NCI-H345 treated with DMSO at 0.1 percent for 48 hours (cell line): ENCODE measurements at regions not wholly inside any gene's neighbourhood (a gene's known extent, or its start where the extent isn't known, plus 50 kb on each side); places are given as distances from the start of the nearest gene placed in this dataset.
"Not testable (repeated sequence)": the region's sequence is repeated elsewhere in the genome, so short reads cannot be mapped to it uniquely, and the experiment has no call there.

ENCODE experiments used
- DNase-seq: peaks from one replicate; lab custom pipeline; 2025; ENCODE audit not compliant: unreplicated experiment; lab: John Stamatoyannopoulos, UW

DNA sequence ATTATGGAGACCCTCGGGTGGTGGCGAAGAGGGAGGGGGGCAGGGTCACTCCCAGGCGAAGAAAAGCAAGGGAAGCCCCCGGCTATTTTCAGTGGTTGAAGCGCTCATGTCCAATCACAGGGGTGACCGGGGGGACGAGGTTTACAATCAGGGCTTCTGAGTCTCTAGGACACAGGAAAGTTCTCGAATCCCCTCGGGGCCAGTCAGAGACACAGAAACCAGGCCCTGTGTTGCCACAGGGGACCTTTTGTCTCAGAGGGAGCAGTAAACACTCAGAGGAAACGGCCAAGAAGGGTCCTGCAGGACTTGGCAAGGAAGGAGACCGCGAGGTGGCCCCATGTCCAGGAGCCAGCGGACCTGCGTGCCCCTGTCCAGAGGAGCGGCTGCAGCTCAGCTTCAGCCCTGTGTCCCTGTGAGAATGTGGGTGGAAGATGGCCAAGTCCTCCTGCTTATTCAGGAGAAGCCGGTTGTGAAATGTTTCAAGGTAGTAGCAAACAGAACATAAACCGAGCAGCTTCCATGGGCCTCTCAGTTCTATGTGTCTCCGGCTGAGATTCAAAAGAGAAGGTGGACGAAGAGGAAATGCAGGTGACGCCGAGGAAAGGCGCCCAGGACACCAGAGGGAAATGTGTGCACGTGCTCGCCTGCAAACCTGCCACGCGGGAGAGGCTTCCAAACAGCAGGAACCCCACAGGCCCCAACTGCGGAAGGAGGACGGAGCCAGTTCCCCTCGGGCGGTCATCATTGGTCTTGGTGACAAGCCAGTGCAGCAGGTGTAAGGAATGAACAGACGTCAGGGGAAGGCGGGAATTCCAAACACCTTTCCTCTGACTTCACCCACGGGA lies 357.6 kb downstream of the BRD1 start:
- no peak for DNase-seq

- no peak for DNase-seq
These were observed 359.0 kb downstream of the BRD1 start for GRCh38 chr22:49468487-49469198.

GRCh38 chr22:49466878-49467595 lies 360.6 kb downstream of the BRD1 start:
- no peak for DNase-seq

- peak; percentile 63 for DNase-seq
These were observed 363.6 kb downstream of the BRD1 start for GRCh38 chr22:49464037-49464436.

DNA sequence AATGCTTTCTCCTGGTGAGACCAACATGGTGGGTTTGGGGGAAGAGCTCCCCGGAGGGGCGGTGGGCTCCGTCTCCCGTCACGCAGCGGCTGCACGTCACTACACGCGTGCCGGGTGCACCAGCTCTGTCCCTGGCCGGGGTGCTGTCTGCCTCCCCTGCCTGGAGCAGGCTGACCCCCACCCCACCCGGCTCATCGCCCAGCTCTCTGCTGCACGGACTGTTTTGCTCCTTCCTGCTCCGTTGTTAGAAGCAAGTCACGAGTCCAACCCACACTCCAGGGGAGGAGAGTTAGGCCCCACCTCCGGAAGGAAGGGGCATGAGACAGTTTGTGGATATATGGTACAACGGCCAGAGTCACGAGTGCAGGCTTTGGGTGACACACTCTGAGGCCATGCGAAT lies 364.9 kb downstream of the BRD1 start:
- DNase-seq, result no peak

GRCh38 chr22:49462291-49462690 lies 365.4 kb downstream of the BRD1 start:
- no peak for DNase-seq

DNA sequence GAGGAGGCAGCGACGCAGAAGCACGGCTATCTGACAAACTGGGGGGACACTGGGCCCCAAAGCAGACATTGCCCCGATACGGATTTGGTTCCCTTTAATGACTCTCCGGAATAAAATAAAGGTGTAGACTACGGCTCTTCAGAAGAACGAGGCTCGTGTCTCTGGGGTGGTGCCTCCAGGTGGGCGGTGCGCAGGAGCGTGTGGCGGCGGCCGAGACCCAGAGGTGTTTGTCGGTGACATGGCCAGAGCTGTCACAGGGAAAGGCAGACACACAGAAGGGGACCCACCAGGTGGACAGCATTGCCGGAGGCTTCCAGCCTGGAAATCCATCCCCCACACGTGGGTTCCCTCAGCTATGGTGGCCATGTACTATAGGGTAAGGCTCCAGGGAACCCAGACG lies 366.0 kb downstream of the BRD1 start:
- no peak for DNase-seq

DNA sequence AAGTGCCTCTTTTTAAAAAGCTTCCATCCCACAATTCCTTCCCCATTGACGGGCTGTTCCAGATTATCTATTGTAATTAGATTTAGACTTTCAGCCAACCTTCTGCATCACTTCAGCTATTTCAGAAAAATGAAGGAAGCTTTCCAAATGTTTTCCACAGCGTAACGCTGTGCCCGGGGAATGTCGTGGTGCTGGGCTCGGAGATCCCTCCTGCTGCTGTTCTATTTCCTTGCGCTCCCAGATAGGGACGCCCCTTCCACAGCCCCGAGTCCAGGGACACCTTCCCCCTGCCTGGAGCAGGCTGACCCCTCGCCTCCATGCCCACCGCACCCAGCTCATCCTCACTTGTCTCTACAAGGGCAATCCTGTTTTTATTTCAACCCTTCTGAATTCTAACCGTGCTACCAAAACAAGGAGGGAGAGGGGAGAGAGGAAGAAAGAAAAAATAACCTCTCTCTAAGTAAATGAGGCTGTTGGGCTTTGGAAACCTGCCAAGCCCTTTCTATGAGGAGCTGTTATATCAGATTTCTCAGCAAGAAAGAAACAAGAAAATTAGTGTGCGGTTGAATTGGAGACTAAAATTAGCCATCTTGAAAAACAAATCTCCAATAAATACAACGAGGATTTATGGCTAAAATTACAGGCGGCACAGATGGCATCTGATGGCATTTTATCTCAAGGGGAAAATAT lies 366.9 kb downstream of the BRD1 start:
- DNase-seq, result no peak

DNA sequence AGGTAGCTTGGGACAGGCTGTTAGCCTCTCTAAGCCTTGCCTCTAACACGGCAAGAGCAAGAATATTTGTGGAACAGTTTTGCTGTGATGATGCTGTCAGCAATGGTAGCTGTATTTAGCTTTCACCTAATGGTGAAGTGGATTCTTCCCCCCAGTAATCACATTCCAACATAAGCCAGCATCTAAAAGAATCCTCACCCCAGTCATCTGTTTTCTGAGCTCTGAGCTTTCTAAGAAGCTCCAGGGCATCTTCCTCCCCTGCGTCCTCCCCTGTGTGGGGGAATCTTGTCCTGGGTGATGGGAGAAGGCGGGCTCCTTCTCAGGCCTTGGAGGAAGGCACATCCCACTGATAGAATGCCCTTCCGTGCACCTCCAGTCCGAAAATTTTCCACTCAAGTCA lies 367.6 kb downstream of the BRD1 start:
- no peak for DNase-seq

GRCh38 chr22:49458708-49459099 lies 369.0 kb downstream of the BRD1 start:
- no peak for DNase-seq

GRCh38 chr22:49457946-49458707 lies 369.5 kb downstream of the BRD1 start:
- no peak for DNase-seq

DNA sequence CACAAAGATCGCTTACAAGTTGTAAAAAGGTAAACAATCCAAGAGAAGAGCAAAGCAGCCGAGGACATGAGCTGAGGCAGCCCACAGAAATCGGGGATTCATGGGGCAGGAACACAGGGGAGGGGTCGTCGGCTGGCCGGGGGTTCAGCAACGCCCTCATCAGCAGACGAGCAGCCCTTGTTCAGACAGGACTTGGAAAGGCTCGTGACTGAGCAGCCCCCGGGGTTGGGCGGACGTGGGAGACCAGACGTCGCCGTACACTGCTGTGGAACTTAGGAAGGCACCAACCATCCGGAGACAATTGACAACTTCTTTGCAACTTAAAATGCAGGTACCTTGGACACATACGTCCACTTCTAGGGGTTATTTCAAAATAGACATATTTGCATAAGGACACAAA lies 370.5 kb downstream of the BRD1 start:
- no peak for DNase-seq

DNA sequence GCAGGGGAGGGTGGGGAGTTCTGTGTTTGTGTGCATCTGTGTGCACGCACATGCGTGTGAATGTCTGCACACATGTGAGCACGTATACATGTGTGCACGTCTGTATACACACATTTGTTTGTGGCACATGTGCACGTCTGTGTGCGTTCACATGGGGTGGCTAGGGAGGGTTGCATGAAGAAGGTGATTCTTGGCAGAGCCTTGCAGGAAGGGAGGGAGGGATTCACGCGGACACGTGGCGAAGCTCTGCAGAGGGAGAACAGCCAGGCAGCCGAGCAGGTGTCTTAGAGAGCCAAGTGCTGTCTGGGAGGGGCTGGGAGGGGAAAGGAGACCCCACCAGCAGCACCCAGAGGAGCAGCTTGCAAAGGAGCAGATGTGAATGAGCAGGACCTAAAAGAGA lies 372.1 kb downstream of the BRD1 start:
- no peak for DNase-seq

- no peak for DNase-seq
These were observed 372.9 kb downstream of the BRD1 start for GRCh38 chr22:49454726-49455125.

GRCh38 chr22:49453771-49454170 lies 373.9 kb downstream of the BRD1 start:
- DNase-seq, result no peak

DNA sequence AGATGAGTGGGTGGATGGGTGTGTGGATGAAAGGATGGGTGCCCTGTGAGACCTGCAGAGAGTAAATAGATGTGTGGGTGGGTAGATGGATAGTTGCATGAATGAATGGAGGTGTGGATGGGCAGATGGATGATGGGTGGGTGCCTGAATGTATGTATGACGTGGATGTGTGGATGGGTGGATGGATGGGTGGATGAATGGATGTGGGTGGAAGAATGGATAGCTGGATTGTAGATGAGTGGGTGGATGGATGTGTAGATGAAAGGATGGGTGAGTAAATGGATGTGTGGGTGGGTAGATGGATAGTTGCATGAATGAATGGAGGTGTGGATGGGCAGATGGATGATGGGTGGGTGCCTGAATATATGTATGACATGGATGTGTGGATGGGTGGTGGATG lies 374.7 kb downstream of the BRD1 start:
- DNase-seq, result not testable (repeated sequence)

- no peak for DNase-seq
These were observed 375.2 kb downstream of the BRD1 start for GRCh38 chr22:49452362-49452946.

- DNase-seq, result no peak
These were observed 376.4 kb downstream of the BRD1 start for GRCh38 chr22:49451070-49451840.

DNA sequence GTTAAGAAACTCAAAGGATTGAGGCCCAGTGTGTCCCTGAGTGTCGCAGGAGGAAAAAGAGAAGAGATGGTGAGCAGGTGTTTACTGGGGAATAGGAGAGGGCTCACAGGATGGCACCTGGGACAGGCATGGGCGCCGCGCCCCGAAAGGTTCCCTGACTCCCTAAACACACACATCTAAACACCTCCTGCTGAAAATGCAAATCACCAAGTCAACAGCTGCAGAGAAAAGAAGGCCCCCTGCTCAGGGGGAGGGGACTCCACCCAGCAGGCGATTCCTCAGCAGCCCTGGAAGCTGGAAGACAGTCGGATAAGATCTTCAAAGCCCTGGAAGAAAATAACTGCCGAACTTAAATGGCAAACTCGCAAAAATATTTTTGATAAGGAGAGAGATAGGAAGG lies 377.2 kb downstream of the BRD1 start:
- DNase-seq, result peak; percentile 33
